ENCODE measurements at regions not wholly inside any gene's neighbourhood (a gene's known extent, or its start where the extent isn't known, plus 50 kb on each side); places are given as distances from the start of the nearest gene placed in this dataset.

DNA sequence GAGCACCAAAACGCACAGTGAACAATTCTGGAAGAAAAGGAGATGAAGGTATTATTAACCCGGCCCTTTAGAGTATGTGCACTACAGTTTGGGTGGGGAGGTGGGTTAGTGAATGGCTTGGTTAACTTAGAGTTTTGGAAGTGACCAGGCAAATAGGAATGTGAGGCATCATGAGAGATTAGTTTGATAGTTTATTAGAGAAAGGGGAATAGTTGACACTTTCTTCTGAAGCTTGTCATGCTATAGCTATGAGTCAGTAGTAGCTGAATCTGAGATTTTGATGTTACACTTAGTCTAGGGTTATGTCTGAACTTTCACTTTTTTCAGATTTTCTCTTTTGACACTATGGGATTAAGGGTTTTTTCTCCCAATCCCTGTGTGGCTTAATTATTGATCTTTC is 567.2 kb downstream of the SNAPC1 start:
- DNase-seq (ENCODE audit: low read depth, low spot score): no peak
- no peaks in the 10 kb centered on the region for H4K20me1 ChIP-seq (ENCODE audit: control insufficient read depth, extremely low read depth, insufficient read depth, low read length)
- H2AFZ ChIP-seq (ENCODE audit: control insufficient read depth, low read length): no peak overlapping the region
- no peaks in the 10 kb centered on the region for H3K4me1 ChIP-seq (ENCODE audit: control insufficient read depth, extremely low read depth, insufficient read depth, low read length)
- H3K27me3 ChIP-seq (ENCODE audit: control insufficient read depth, extremely low read depth, insufficient read depth, low read length): no peaks in the 10 kb centered on the region
- no peaks in the 10 kb centered on the region for H3K9me3 ChIP-seq (ENCODE audit: control insufficient read depth, low read depth, low read length)
- dilution Hi-C loops (cut with MboI; ENCODE audit: extremely low pct_ligation_motif_present, low sequenced_read_pairs): no loop called here
- no peak for TF ChIP-seq EZH2 (IDR thresholded peaks at IDR 0.05; ENCODE audit: low read length)
- TF ChIP-seq, protein P1, sequence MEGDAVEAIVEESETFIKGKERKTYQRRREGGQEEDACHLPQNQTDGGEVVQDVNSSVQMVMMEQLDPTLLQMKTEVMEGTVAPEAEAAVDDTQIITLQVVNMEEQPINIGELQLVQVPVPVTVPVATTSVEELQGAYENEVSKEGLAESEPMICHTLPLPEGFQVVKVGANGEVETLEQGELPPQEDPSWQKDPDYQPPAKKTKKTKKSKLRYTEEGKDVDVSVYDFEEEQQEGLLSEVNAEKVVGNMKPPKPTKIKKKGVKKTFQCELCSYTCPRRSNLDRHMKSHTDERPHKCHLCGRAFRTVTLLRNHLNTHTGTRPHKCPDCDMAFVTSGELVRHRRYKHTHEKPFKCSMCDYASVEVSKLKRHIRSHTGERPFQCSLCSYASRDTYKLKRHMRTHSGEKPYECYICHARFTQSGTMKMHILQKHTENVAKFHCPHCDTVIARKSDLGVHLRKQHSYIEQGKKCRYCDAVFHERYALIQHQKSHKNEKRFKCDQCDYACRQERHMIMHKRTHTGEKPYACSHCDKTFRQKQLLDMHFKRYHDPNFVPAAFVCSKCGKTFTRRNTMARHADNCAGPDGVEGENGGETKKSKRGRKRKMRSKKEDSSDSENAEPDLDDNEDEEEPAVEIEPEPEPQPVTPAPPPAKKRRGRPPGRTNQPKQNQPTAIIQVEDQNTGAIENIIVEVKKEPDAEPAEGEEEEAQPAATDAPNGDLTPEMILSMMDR (optimal IDR thresholded peaks at IDR 0.05 in 1 of 3, IDR thresholded peaks at IDR 0.05 in 1 of 3, conservative IDR thresholded peaks at IDR 0.05 in 1 of 3; ENCODE audit: extremely low read depth in 1 of 3, insufficient read depth in 2 of 3, low read length in 3 of 3): no peak
- H3K4me3 ChIP-seq (ENCODE audit: control insufficient read depth in 2 of 3, extremely low read depth in 1 of 3, insufficient read depth in 2 of 3, low read depth in 1 of 3, low read length in 3 of 3): no peak overlapping the region
- FAIRE-seq: no peak
- no peaks in the 10 kb centered on the region for H3K9me1 ChIP-seq (ENCODE audit: control insufficient read depth, extremely low read depth, insufficient read depth, low read length)
- H3K27ac ChIP-seq (ENCODE audit: control insufficient read depth, insufficient read depth, low read length): no peak overlapping the region
- H3K79me2 ChIP-seq (ENCODE audit: control insufficient read depth, insufficient read depth, low read length): no peaks in the 10 kb centered on the region
- no peak overlapping the region for H3K4me2 ChIP-seq (ENCODE audit: control insufficient read depth, extremely low read depth, insufficient read depth, low read depth, low read length)
- no peaks in the 10 kb centered on the region for H3K36me3 ChIP-seq (ENCODE audit: control insufficient read depth in 2 of 2, extremely low read depth in 1 of 2, insufficient read depth in 2 of 2, low read length in 2 of 2)
- no peak overlapping the region for H3K9ac ChIP-seq (ENCODE audit: control insufficient read depth, extremely low read depth, insufficient read depth, low read length)

DNA sequence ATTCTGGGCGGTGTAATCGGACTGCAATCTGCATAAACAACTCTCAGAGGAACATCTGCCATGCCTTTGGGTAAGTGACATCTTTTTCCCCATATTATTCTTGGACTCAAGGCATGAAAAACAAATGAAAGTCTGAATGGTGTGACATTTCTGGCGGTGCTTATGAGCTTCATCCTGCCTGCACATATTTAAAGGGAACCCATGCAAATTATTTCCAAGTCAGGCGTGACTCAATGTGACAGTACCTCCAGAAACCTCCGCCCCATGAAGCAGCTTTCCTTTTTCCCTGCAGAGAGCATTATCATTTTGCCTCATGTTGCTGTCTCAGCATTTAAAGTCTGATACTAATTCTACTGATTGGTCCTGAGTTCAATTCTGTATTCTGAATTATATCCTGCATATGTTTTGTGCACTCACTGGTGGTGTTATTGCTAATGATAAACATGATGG is 585.4 kb downstream of the SNAPC1 start:
- no peak for DNase-seq (ENCODE audit: low read depth, low spot score)
- Histone ChIP-seq H3K9ac (ENCODE audit: control insufficient read depth, extremely low read depth, insufficient read depth, low read length) (no peak overlapping the region), H3K27ac (ENCODE audit: control insufficient read depth, insufficient read depth, low read length) (no peak overlapping the region), H3K79me2 (ENCODE audit: control insufficient read depth, insufficient read depth, low read length) (no peaks in the 10 kb centered on the region), H3K4me2 (ENCODE audit: control insufficient read depth, extremely low read depth, insufficient read depth, low read depth, low read length) (no peak overlapping the region), H3K36me3 (ENCODE audit: control insufficient read depth in 2 of 2, extremely low read depth in 1 of 2, insufficient read depth in 2 of 2, low read length in 2 of 2) (no peaks in the 10 kb centered on the region), H2AFZ (ENCODE audit: control insufficient read depth, low read length) (no peak overlapping the region), H3K4me3 (ENCODE audit: control insufficient read depth in 2 of 3, extremely low read depth in 1 of 3, insufficient read depth in 2 of 3, low read depth in 1 of 3, low read length in 3 of 3) (no peak overlapping the region), H3K4me1 (ENCODE audit: control insufficient read depth, extremely low read depth, insufficient read depth, low read length) (no peaks in the 10 kb centered on the region), H3K27me3 (ENCODE audit: control insufficient read depth, extremely low read depth, insufficient read depth, low read length) (no peaks in the 10 kb centered on the region), H3K9me1 (ENCODE audit: control insufficient read depth, extremely low read depth, insufficient read depth, low read length) (no peaks in the 10 kb centered on the region), H4K20me1 (ENCODE audit: control insufficient read depth, extremely low read depth, insufficient read depth, low read length) (no peaks in the 10 kb centered on the region), H3K9me3 (ENCODE audit: control insufficient read depth, low read depth, low read length) (no peaks in the 10 kb centered on the region)
- no peak for FAIRE-seq
- dilution Hi-C loops (cut with MboI; ENCODE audit: extremely low pct_ligation_motif_present, low sequenced_read_pairs): no loop called here
- TF ChIP-seq EZH2 (IDR thresholded peaks at IDR 0.05; ENCODE audit: low read length): no peak
- TF ChIP-seq, protein P1 (optimal IDR thresholded peaks at IDR 0.05 in 1 of 3, IDR thresholded peaks at IDR 0.05 in 1 of 3, conservative IDR thresholded peaks at IDR 0.05 in 1 of 3; ENCODE audit: extremely low read depth in 1 of 3, insufficient read depth in 2 of 3, low read length in 3 of 3): no peak

Measured in keratinocyte (primary cell).